ENCODE measurements at regions not wholly inside any gene's neighbourhood (a gene's known extent, or its start where the extent isn't known, plus 50 kb on each side); places are given as distances from the start of the nearest gene placed in this dataset.

DNA sequence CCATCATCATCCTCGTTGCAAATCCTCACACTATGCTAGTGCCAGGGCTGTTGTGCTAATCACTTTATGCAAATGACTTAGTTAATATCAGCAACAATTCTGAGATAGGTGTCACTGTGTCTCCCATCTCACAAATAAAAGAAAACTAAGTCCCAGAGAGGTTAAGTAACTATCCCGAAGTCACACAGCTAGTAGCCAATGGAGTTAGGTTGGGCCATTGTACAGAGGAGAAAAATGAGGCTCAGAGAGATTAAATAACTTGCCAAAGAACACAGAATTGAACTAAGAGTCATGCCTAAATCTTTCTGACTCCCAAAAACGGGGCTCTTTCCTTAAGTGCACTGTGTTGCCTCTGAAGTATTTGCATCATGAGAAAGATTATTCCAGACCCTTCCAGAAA is 146.4 kb downstream of the MIS18A start:
- POLR2A ChIA-PET = no interaction called here
- H3K27ac ChIP-seq (ENCODE audit: low read length) = no peak overlapping the region
- no peaks in the 10 kb centered on the region for H3K36me3 ChIP-seq (ENCODE audit: control insufficient read depth, insufficient read depth, low read length)
- H3K27me3 ChIP-seq (ENCODE audit: control insufficient read depth, insufficient read depth, low read length) = no peaks in the 10 kb centered on the region
- intact Hi-C loops (cut with micrococcal nuclease; ENCODE audit: unreplicated experiment) = no loop called here
- CTCF ChIA-PET = no interaction called here
- H3K9me3 ChIP-seq (ENCODE audit: control insufficient read depth, insufficient read depth, low read depth, low read length) = no peaks in the 10 kb centered on the region
- ATAC-seq (no peak), DNase-seq (ENCODE audit: low read depth, low spot score) (no peak)
- H3K4me1 ChIP-seq (ENCODE audit: control insufficient read depth, insufficient read depth, low read length) = no peaks in the 10 kb centered on the region
- in situ Hi-C loops (cut with HindIII; ENCODE audit: low pct_unique_long_range_greater_than_20kb, low sequenced_read_pairs) = no loop called here
- no TSS peak for BruUV-seq (replicated peaks)
- H3K4me3 ChIP-seq (ENCODE audit: low read depth in 2 of 2, low read length in 2 of 2) = no peak overlapping the region
- TF ChIP-seq POLR2AphosphoS5 (IDR thresholded peaks at IDR 0.05; ENCODE audit: low read depth, low read length) = no peak
- no peak for TF ChIP-seq CTCF (IDR thresholded peaks at IDR 0.05)
- no peak for TF ChIP-seq TCF7L2 (IDR thresholded peaks at IDR 0.05; ENCODE audit: low read depth, low read length)
- no peak for TF ChIP-seq SIN3A (IDR thresholded peaks at IDR 0.05; ENCODE audit: borderline replicate concordance, insufficient read depth, low read depth, low read length)
- TF ChIP-seq REST (IDR thresholded peaks at IDR 0.05; ENCODE audit: insufficient read depth in 1 of 2, low read depth in 2 of 2, low read length in 1 of 2) = no peak

GRCh38 chr21:32131960-32132359 is 146.9 kb downstream of the MIS18A start:
- H3K9me3 ChIP-seq (ENCODE audit: control insufficient read depth, insufficient read depth, low read depth, low read length) = no peaks in the 10 kb centered on the region
- TF ChIP-seq POLR2AphosphoS5 (IDR thresholded peaks at IDR 0.05; ENCODE audit: low read depth, low read length) = no peak
- no peak for TF ChIP-seq REST (IDR thresholded peaks at IDR 0.05; ENCODE audit: insufficient read depth in 1 of 2, low read depth in 2 of 2, low read length in 1 of 2)
- TF ChIP-seq CTCF (IDR thresholded peaks at IDR 0.05) = no peak
- TF ChIP-seq SIN3A (IDR thresholded peaks at IDR 0.05; ENCODE audit: borderline replicate concordance, insufficient read depth, low read depth, low read length) = no peak
- no peak for TF ChIP-seq TCF7L2 (IDR thresholded peaks at IDR 0.05; ENCODE audit: low read depth, low read length)
- no peak overlapping the region for H3K27ac ChIP-seq (ENCODE audit: low read length)
- intact Hi-C loops (cut with micrococcal nuclease; ENCODE audit: unreplicated experiment) (no loop called here), in situ Hi-C loops (cut with HindIII; ENCODE audit: low pct_unique_long_range_greater_than_20kb, low sequenced_read_pairs) (no loop called here)
- H3K36me3 ChIP-seq (ENCODE audit: control insufficient read depth, insufficient read depth, low read length) = no peaks in the 10 kb centered on the region
- no peak overlapping the region for H3K4me3 ChIP-seq (ENCODE audit: low read depth in 2 of 2, low read length in 2 of 2)
- no peak for ATAC-seq
- ChIA-PET CTCF (no interaction called here), POLR2A (no interaction called here)
- no peak for DNase-seq (ENCODE audit: low read depth, low spot score)
- no peaks in the 10 kb centered on the region for H3K4me1 ChIP-seq (ENCODE audit: control insufficient read depth, insufficient read depth, low read length)
- BruUV-seq (replicated peaks) = no TSS peak
- no peaks in the 10 kb centered on the region for H3K27me3 ChIP-seq (ENCODE audit: control insufficient read depth, insufficient read depth, low read length)

Data from Panc1 (cell line).